ENCODE measurements at regions not wholly inside any gene's neighbourhood (a gene's known extent, or its start where the extent isn't known, plus 50 kb on each side); places are given as distances from the start of the nearest gene placed in this dataset.

DNA sequence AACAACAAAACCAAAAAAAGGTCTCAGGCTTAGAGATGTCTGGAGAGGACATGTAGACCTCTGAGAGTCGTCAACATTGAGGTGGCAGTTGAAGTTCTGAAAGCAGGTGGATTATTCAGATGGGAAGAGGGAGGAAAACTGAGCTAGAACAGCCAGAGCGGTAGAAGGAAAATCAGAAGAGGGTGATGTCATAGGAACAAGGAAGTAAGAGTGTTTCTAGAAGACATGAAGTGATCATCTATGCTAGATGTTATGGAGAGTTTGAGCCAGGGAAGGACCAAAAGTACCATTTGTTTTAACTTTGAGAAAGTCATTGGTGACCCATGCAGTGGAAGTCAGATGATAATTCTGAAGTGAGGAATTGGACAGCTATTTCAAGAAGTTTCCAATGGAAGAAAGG is 316.2 kb upstream of the RGS6 start:
- H3K23ac ChIP-seq (ENCODE audit: low read length) = no peak overlapping the region
- DNase-seq = no peak
- no peak overlapping the region for H4K12ac ChIP-seq (ENCODE audit: low read depth, low read length)
- H3K79me2 ChIP-seq (ENCODE audit: control insufficient read depth, insufficient read depth, low read length, poor library complexity) = no peaks in the 10 kb centered on the region
- H3K14ac ChIP-seq (ENCODE audit: low read length) = no peak overlapping the region
- no peak overlapping the region for H3K4ac ChIP-seq (ENCODE audit: low read depth, low read length)
- H2BK5ac ChIP-seq (ENCODE audit: low read depth, low read length, poor library complexity) = no peak overlapping the region
- no peak overlapping the region for H2BK120ac ChIP-seq (ENCODE audit: insufficient read depth, low read length, poor library complexity)
- H2AFZ ChIP-seq (ENCODE audit: insufficient read depth, low read length, poor library complexity) = no peak overlapping the region
- H3K36me3 ChIP-seq (ENCODE audit: control insufficient read depth in 1 of 2, insufficient read depth in 2 of 2, low read length in 2 of 2) = no peaks in the 10 kb centered on the region
- no peak overlapping the region for H2BK12ac ChIP-seq (ENCODE audit: low read length)
- no peak overlapping the region for H3K18ac ChIP-seq (ENCODE audit: low read length)
- H2AK5ac ChIP-seq (ENCODE audit: low read length) = no peak overlapping the region
- no peaks in the 10 kb centered on the region for H3K9me3 ChIP-seq (ENCODE audit: insufficient read depth, low read depth, low read length)
- H3K4me1 ChIP-seq (ENCODE audit: control insufficient read depth in 1 of 2, insufficient read depth in 2 of 2, low read length in 2 of 2) = peaks cover 2 to 6% of the 10 kb centered on the region in 2 experiments
- no peaks in the 10 kb centered on the region for H3K27me3 ChIP-seq (ENCODE audit: insufficient read depth, low read length)
- H3K4me2 ChIP-seq (ENCODE audit: low read length) = no peak overlapping the region
- no CpG with 5 or more reads among the region's 2 CpGs for WGBS (ENCODE audit: extremely low coverage, insufficient coverage, insufficient read length)
- H3K4me3 ChIP-seq (ENCODE audit: low read depth, low read length) = no peak overlapping the region
- H3K27ac ChIP-seq (ENCODE audit: low read depth, low read length) = no peak overlapping the region
- H3K79me1 ChIP-seq (ENCODE audit: low read length) = no peaks in the 10 kb centered on the region
- H3K9ac ChIP-seq (ENCODE audit: low read length) = no peak overlapping the region
- no peak overlapping the region for H4K91ac ChIP-seq (ENCODE audit: low read depth, low read length)
- H4K8ac ChIP-seq (ENCODE audit: low read depth, low read length) = no peak overlapping the region

GRCh38 chr14:71618047-71618446 is 314.2 kb upstream of the RGS6 start:
- Histone ChIP-seq H3K9ac (ENCODE audit: low read length) (no peak overlapping the region), H3K27me3 (ENCODE audit: insufficient read depth, low read length) (no peaks in the 10 kb centered on the region), H2AK5ac (ENCODE audit: low read length) (no peak overlapping the region), H2BK12ac (ENCODE audit: low read length) (no peak overlapping the region), H3K36me3 (ENCODE audit: control insufficient read depth in 1 of 2, insufficient read depth in 2 of 2, low read length in 2 of 2) (no peaks in the 10 kb centered on the region), H3K4me1 (ENCODE audit: control insufficient read depth in 1 of 2, insufficient read depth in 2 of 2, low read length in 2 of 2) (peaks cover 8 to 16% of the 10 kb centered on the region in 2 experiments), H4K12ac (ENCODE audit: low read depth, low read length) (no peak overlapping the region), H3K23ac (ENCODE audit: low read length) (no peak overlapping the region), H2BK5ac (ENCODE audit: low read depth, low read length, poor library complexity) (no peak overlapping the region), H3K14ac (ENCODE audit: low read length) (no peak overlapping the region), H2BK120ac (ENCODE audit: insufficient read depth, low read length, poor library complexity) (no peak overlapping the region), H3K9me3 (ENCODE audit: insufficient read depth, low read depth, low read length) (no peaks in the 10 kb centered on the region), H3K4ac (ENCODE audit: low read depth, low read length) (no peak overlapping the region), H3K18ac (ENCODE audit: low read length) (no peak overlapping the region), H3K27ac (ENCODE audit: low read depth, low read length) (no peak overlapping the region), H3K79me2 (ENCODE audit: control insufficient read depth, insufficient read depth, low read length, poor library complexity) (no peaks in the 10 kb centered on the region), H3K4me3 (ENCODE audit: low read depth, low read length) (no peak overlapping the region), H3K4me2 (ENCODE audit: low read length) (no peak overlapping the region), H4K91ac (ENCODE audit: low read depth, low read length) (no peak overlapping the region), H2AFZ (ENCODE audit: insufficient read depth, low read length, poor library complexity) (no peak overlapping the region), H3K79me1 (ENCODE audit: low read length) (no peaks in the 10 kb centered on the region), H4K8ac (ENCODE audit: low read depth, low read length) (no peak overlapping the region)
- no CpG with 5 or more reads among the region's 3 CpGs for WGBS (ENCODE audit: extremely low coverage, insufficient coverage, insufficient read length)
- DNase-seq = no peak

DNA sequence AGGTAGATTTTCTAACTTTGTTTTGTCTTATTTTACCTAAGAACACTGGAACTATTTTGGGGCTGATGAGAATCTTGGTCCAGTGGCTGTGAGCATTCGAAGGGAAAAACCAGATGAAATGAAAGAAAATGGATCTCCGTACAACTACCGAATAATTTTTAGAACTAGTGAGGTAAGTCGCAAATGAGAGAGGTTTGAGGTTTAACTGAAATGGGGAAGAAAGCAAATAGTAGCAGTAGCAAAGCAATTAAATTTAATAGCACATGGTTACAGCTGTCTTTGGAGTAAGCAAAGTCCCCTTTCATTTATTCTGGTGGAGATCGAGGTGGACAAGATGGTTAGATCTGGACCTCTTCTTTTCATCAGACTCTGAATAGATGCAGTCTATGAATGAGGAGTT is 313.5 kb upstream of the RGS6 start:
- no peak overlapping the region for H3K27ac ChIP-seq (ENCODE audit: low read depth, low read length)
- H2BK12ac ChIP-seq (ENCODE audit: low read length) = no peak overlapping the region
- no peak overlapping the region for H2BK5ac ChIP-seq (ENCODE audit: low read depth, low read length, poor library complexity)
- H3K79me1 ChIP-seq (ENCODE audit: low read length) = no peaks in the 10 kb centered on the region
- H3K27me3 ChIP-seq (ENCODE audit: insufficient read depth, low read length) = no peaks in the 10 kb centered on the region
- no peak overlapping the region for H3K9ac ChIP-seq (ENCODE audit: low read length)
- no peak overlapping the region for H2AFZ ChIP-seq (ENCODE audit: insufficient read depth, low read length, poor library complexity)
- WGBS (ENCODE audit: extremely low coverage, insufficient coverage, insufficient read length) = no CpG with 5 or more reads among the region's 5 CpGs
- H3K9me3 ChIP-seq (ENCODE audit: insufficient read depth, low read depth, low read length) = no peaks in the 10 kb centered on the region
- DNase-seq = no peak
- no peak overlapping the region for H2BK120ac ChIP-seq (ENCODE audit: insufficient read depth, low read length, poor library complexity)
- H4K91ac ChIP-seq (ENCODE audit: low read depth, low read length) = no peak overlapping the region
- no peak overlapping the region for H3K4ac ChIP-seq (ENCODE audit: low read depth, low read length)
- no peak overlapping the region for H3K4me3 ChIP-seq (ENCODE audit: low read depth, low read length)
- no peak overlapping the region for H3K23ac ChIP-seq (ENCODE audit: low read length)
- no peak overlapping the region for H4K8ac ChIP-seq (ENCODE audit: low read depth, low read length)
- H3K4me2 ChIP-seq (ENCODE audit: low read length) = no peak overlapping the region
- no peak overlapping the region for H3K18ac ChIP-seq (ENCODE audit: low read length)
- H3K79me2 ChIP-seq (ENCODE audit: control insufficient read depth, insufficient read depth, low read length, poor library complexity) = no peaks in the 10 kb centered on the region
- peaks cover 8 to 16% of the 10 kb centered on the region in 2 experiments for H3K4me1 ChIP-seq (ENCODE audit: control insufficient read depth in 1 of 2, insufficient read depth in 2 of 2, low read length in 2 of 2)
- no peak overlapping the region for H3K14ac ChIP-seq (ENCODE audit: low read length)
- no peak overlapping the region for H2AK5ac ChIP-seq (ENCODE audit: low read length)
- H4K12ac ChIP-seq (ENCODE audit: low read depth, low read length) = no peak overlapping the region
- H3K36me3 ChIP-seq (ENCODE audit: control insufficient read depth in 1 of 2, insufficient read depth in 2 of 2, low read length in 2 of 2) = no peaks in the 10 kb centered on the region

- WGBS (ENCODE audit: extremely low coverage, insufficient coverage, insufficient read length) = no CpG with 5 or more reads among the region's 3 CpGs
- H3K4ac ChIP-seq (ENCODE audit: low read depth, low read length) = no peak overlapping the region
- H3K79me2 ChIP-seq (ENCODE audit: control insufficient read depth, insufficient read depth, low read length, poor library complexity) = no peaks in the 10 kb centered on the region
- no peak overlapping the region for H3K23ac ChIP-seq (ENCODE audit: low read length)
- peaks cover 8 to 16% of the 10 kb centered on the region in 2 experiments for H3K4me1 ChIP-seq (ENCODE audit: control insufficient read depth in 1 of 2, insufficient read depth in 2 of 2, low read length in 2 of 2)
- H4K91ac ChIP-seq (ENCODE audit: low read depth, low read length) = no peak overlapping the region
- no peak overlapping the region for H3K9ac ChIP-seq (ENCODE audit: low read length)
- H3K4me3 ChIP-seq (ENCODE audit: low read depth, low read length) = no peak overlapping the region
- no peaks in the 10 kb centered on the region for H3K27me3 ChIP-seq (ENCODE audit: insufficient read depth, low read length)
- no peak overlapping the region for H3K4me2 ChIP-seq (ENCODE audit: low read length)
- no peaks in the 10 kb centered on the region for H3K79me1 ChIP-seq (ENCODE audit: low read length)
- H2BK12ac ChIP-seq (ENCODE audit: low read length) = no peak overlapping the region
- no peaks in the 10 kb centered on the region for H3K9me3 ChIP-seq (ENCODE audit: insufficient read depth, low read depth, low read length)
- H3K36me3 ChIP-seq (ENCODE audit: control insufficient read depth in 1 of 2, insufficient read depth in 2 of 2, low read length in 2 of 2) = peaks cover 0 to 4% of the 10 kb centered on the region in 2 experiments
- no peak overlapping the region for H3K18ac ChIP-seq (ENCODE audit: low read length)
- H2AK5ac ChIP-seq (ENCODE audit: low read length) = no peak overlapping the region
- H2BK120ac ChIP-seq (ENCODE audit: insufficient read depth, low read length, poor library complexity) = no peak overlapping the region
- H3K27ac ChIP-seq (ENCODE audit: low read depth, low read length) = no peak overlapping the region
- H4K8ac ChIP-seq (ENCODE audit: low read depth, low read length) = no peak overlapping the region
- no peak overlapping the region for H3K14ac ChIP-seq (ENCODE audit: low read length)
- H4K12ac ChIP-seq (ENCODE audit: low read depth, low read length) = no peak overlapping the region
- H2BK5ac ChIP-seq (ENCODE audit: low read depth, low read length, poor library complexity) = no peak overlapping the region
- H2AFZ ChIP-seq (ENCODE audit: insufficient read depth, low read length, poor library complexity) = no peak overlapping the region
- no peak for DNase-seq
These were observed 312.8 kb upstream of the RGS6 start for GRCh38 chr14:71619472-71619871.
